GM12873 (cell line): ENCODE measurements at regions not wholly inside any gene's neighbourhood (a gene's known extent, or its start where the extent isn't known, plus 50 kb on each side); places are given as distances from the start of the nearest gene placed in this dataset.

Source experiments
- TF ChIP-seq, protein P1 (sequence below): IDR thresholded peaks from 2 replicates; pipeline ENCODE4 v1.5.1; 2012; ENCODE audit warnings: low read depth, mild to moderate bottlenecking, moderate library complexity, low read length, control low read depth; ENCODE audit not compliant: insufficient read depth; ENCODE audit errors: missing control alignments

DNA sequence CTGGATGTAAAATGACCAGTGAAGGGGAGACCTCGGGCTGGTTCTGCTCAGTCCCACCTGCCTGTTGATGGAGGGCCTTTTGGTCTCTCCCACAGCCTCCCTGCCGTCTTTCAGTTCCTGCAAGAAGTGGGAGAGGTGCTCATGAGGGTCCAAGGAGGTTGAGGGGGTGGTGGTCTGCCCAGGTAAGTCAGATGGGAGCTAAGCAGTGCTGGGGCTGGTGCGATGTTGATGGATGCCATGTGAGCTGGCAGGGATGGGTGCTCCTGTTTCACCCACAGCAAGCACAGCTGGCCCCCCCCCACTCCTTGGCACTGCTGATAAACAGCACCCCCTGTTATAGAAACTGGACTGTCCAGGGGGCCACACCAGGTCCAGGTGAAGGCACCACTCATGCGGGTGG lies 145.6 kb downstream of the NSG2 start:
- TF ChIP-seq, protein P1, sequence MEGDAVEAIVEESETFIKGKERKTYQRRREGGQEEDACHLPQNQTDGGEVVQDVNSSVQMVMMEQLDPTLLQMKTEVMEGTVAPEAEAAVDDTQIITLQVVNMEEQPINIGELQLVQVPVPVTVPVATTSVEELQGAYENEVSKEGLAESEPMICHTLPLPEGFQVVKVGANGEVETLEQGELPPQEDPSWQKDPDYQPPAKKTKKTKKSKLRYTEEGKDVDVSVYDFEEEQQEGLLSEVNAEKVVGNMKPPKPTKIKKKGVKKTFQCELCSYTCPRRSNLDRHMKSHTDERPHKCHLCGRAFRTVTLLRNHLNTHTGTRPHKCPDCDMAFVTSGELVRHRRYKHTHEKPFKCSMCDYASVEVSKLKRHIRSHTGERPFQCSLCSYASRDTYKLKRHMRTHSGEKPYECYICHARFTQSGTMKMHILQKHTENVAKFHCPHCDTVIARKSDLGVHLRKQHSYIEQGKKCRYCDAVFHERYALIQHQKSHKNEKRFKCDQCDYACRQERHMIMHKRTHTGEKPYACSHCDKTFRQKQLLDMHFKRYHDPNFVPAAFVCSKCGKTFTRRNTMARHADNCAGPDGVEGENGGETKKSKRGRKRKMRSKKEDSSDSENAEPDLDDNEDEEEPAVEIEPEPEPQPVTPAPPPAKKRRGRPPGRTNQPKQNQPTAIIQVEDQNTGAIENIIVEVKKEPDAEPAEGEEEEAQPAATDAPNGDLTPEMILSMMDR: no peak

DNA sequence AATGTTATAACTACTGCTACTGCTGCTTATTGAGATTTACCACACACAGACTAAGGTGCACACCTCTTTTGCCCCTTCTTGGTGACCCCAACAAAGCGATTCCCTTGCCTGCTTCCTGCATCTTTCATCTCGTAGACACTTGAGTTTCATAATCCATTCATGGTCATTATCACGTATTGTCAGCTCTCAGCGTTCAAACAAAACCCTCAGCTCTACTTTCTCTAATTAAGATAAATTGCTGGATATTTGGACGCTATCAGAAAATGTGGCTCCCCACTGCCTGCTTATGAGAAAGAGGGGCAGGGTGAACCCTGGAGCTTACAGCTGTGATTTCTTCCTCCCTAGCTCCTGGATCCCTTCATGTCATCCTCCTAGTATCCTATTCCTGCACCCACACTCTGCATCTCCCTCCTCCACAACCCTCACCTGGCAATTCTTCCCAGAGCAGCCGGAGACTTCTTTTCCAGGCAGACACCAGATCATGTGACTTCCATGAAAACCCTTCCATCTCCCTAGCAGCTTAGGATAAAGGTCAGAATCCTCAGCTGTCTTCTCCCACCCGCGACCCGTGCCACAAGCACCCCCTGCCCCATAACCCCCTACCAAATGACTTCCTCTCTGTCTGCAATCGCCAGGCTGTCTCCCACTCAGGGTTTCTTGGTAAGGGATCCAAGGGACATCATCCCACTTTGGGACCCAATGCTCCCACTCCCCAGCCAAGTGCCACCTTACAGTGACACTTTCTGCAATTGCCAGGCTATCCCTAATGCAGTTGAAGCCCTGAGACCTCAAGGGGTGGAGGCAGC lies 146.5 kb downstream of the NSG2 start:
- TF ChIP-seq, protein P1: no peak

DNA sequence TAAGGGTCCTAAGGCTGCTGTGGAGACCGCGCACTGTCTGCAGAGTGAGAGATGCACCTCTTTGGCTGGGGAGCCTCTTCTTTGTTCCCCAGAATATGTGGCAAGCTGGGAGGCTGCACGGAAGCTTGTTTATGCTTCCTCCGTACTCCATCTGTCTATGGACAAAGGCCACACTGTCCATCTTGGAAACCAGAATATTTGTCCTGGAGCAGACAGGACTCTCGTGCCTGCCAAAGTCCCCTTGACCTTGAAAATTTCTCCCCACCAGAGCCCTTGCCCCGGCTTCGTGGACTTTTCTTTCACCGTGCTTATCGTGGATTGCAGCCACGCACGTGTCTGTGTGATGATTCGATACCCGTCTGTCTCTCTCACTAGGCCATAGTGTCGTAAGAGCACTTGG lies 147.4 kb downstream of the NSG2 start:
- TF ChIP-seq, protein P1: no peak

DNA sequence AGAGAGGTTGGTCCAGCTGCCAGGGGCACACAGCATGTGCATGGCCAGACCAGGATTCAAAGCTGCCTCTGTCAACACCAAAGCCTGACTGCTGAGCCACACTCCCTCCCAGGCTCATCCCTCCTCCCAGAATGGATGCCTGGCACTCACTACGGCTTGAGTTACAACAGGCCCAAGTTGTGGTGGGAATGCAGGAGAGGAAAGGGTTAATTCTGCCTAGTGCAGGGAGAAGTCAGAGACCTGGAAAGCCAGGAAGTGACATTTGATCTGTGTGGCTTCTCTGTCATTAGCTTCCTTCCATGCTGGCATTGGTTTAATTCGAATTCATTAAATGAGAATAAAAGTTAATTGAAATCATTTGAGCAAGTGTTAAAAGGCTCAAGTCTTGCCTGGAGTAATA lies 150.0 kb downstream of the NSG2 start:
- TF ChIP-seq, protein P1: no peak

DNA sequence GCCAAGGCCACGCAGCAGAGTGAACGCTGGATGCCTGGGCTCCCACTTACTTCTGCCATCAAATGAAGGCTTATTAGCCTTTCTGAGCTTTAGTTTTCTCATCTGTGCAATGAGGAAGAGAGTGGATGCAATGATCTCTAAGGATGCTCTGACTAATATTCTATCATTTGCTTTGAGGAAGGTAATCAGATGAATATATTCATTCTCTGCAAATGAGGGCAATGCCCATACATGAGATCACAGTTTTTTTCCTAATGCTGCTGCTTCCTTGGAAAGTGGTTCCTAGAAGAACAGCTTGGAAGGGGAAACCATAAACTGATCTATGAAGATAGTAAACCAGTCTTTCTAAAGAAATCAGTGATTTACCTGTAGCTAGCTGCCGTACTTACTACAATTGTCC lies 152.4 kb downstream of the NSG2 start:
- TF ChIP-seq, protein P1: no peak

DNA sequence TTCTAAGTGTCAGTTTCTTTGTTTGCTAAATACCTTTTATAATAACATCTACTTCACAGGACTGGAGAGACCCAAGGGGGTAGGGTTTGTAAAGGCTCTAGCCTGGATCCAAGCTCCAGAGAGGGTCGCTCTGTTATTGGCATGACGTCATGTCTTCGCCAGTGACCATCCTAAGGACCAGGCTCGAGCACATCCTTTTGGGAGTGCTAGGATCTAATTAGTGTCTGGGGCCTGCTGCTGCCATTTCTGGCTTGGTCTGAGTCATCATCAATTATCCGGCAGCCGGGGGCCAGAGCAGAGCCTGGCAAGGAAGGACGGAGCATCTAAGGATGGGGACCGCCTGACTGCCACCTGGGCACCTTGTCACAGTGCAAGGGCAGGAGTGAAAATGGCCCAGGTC lies 153.0 kb downstream of the NSG2 start:
- TF ChIP-seq, protein P1: no peak

DNA sequence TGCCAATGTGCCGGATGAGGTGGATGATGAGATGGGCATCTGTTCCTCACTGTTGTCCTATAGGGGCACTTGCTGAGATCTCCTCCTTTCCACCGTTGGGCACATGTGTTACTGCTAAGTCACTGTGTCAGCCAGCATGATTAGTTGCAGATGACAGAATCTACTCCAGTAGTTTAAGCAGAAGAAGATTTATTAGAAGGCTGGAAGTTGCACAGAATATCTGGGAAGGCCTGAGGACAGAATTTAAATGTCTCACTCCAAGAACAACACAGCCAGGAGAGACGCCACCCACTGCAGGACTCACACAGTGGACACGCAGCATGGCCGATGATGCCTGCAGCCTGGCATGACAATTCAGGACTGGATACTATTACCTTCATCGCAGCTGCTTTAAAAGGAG lies 157.5 kb downstream of the NSG2 start:
- TF ChIP-seq, protein P1: no peak
